ENCODE measurements at regions not wholly inside any gene's neighbourhood (a gene's known extent, or its start where the extent isn't known, plus 50 kb on each side); places are given as distances from the start of the nearest gene placed in this dataset.

- TF ChIP-seq CTCF (conservative IDR thresholded peaks at IDR 0.05) (no peak), EZH2 (IDR thresholded peaks at IDR 0.05; ENCODE audit: low read depth) (no peak)
Measured at GRCh38 chr5:10009802-10010201, 239.9 kb downstream of the ATPSCKMT start.
